H1 (cell line): ENCODE measurements at regions not wholly inside any gene's neighbourhood (a gene's known extent, or its start where the extent isn't known, plus 50 kb on each side); places are given as distances from the start of the nearest gene placed in this dataset.

Experiments
- CTCF ChIA-PET: fragments of 300-600 bp; sonication (Branson Sonifier 250); formaldehyde crosslinking; loops from one replicate; lab custom pipeline; 2021; ENCODE audit not compliant: partially characterized antibody; lab: Charles Lee
- POLR2A ChIA-PET: fragments of 300-600 bp; sonication (Branson Sonifier 250); formaldehyde crosslinking; loops from one replicate; lab custom pipeline; 2021; ENCODE audit warnings: inconsistent platforms; ENCODE audit not compliant: partially characterized antibody; lab: Charles Lee
- DNase-seq, 2 experiments: peaks; one replicate each; pipeline versions ENCODE4 v3.0.0 to v3.0.0-alpha.2; 2010 to 2022; ENCODE audit warnings: low spot score in 2 of 2, low read depth in 1 of 2, mixed read lengths in 1 of 2
- FAIRE-seq: peaks from 2 replicates; lab custom pipeline; 2011; peaks lifted over from hg19 to GRCh38; lab: Jason Lieb, UNC
- H2AFZ ChIP-seq: 2 replicates; pipeline ENCODE4 v1.8.1; 2012; ENCODE audit warnings: low read length, inconsistent platforms
- H2AK5ac ChIP-seq: 2 replicates; pipeline ENCODE4 v1.6.1; 2013; ENCODE audit warnings: low read depth, low read length
- H2BK120ac ChIP-seq: replicated peaks from 2 replicates; pipeline ENCODE3; 2013; ENCODE audit warnings: low read depth, low read length, inconsistent platforms
- H2BK12ac ChIP-seq: 2 replicates; pipeline ENCODE4 v1.6.1; 2013; ENCODE audit warnings: low read depth, low read length
- H2BK15ac ChIP-seq: 2 replicates; pipeline ENCODE4 v1.6.1; 2013; ENCODE audit warnings: low read length
- H2BK20ac ChIP-seq: 2 replicates; pipeline ENCODE4 v1.6.1; 2013; ENCODE audit warnings: low read length
- H2BK5ac ChIP-seq: 2 replicates; pipeline ENCODE4 v1.6.1; 2013; ENCODE audit warnings: low read depth, low read length
- H3K14ac ChIP-seq: 2 replicates; pipeline ENCODE4 v1.6.1; 2013; ENCODE audit warnings: inconsistent platforms; ENCODE audit not compliant: insufficient read length
- H3K18ac ChIP-seq: 2 replicates; pipeline ENCODE4 v1.6.1; 2013; ENCODE audit warnings: low read length; ENCODE audit errors: extremely low read depth
- H3K23ac ChIP-seq: 2 replicates; pipeline ENCODE4 v1.6.1; 2013; ENCODE audit warnings: inconsistent platforms; ENCODE audit not compliant: insufficient read length
- H3K23me2 ChIP-seq: 2 replicates; pipeline ENCODE4 v1.6.1; 2013; ENCODE audit warnings: low read depth, low read length
- H3K27ac ChIP-seq: 2 replicates; pipeline ENCODE4 v1.6.1; 2011; ENCODE audit warnings: low read depth, low read length, inconsistent platforms
- H3K27me3 ChIP-seq, 4 experiments: replicated peaks in 1 of 4; 1 replicate in 1 of 4; 2 replicates in 3 of 4; pipeline versions ENCODE4 v1.6.1 to v1.8.1; 2011 to 2013; ENCODE audit warnings: low read length in 3 of 4, mild to moderate bottlenecking in 3 of 4, inconsistent platforms in 2 of 4, mixed read lengths in 2 of 4, moderate library complexity in 1 of 4; ENCODE audit not compliant: control insufficient read depth in 3 of 4, insufficient read depth in 3 of 4; ENCODE audit errors: extremely low read depth in 1 of 4
- H3K36me3 ChIP-seq, 4 experiments: 2 replicates each; pipeline versions ENCODE4 v1.6.1 to v1.8.1; 2011 to 2013; ENCODE audit warnings: mild to moderate bottlenecking in 4 of 4, low read length in 3 of 4, moderate library complexity in 2 of 4, control low read depth in 1 of 4, inconsistent platforms in 1 of 4; ENCODE audit not compliant: insufficient read depth in 4 of 4, control insufficient read depth in 2 of 4
- H3K4ac ChIP-seq: replicated peaks from 2 replicates; pipeline ENCODE3; 2013; ENCODE audit warnings: low read length, low read depth, mixed read lengths, inconsistent platforms; ENCODE audit not compliant: insufficient read length
- H3K4me1 ChIP-seq, 4 experiments: replicated peaks in 1 of 4; 1 replicate in 1 of 4; 2 replicates in 3 of 4; pipeline versions ENCODE4 v1.6.1 to v1.8.1; 2011 to 2013; ENCODE audit warnings: low read length in 3 of 4, inconsistent platforms in 2 of 4, mixed read lengths in 1 of 4; ENCODE audit not compliant: insufficient read depth in 4 of 4, control insufficient read depth in 3 of 4
- H3K4me2 ChIP-seq, 2 experiments: 2 replicates each; pipeline versions ENCODE4 v1.6.1 to v1.8.1; 2011 to 2013; ENCODE audit warnings: low read depth in 2 of 2, low read length in 2 of 2, control low read depth in 1 of 2, inconsistent platforms in 1 of 2, mild to moderate bottlenecking in 1 of 2; ENCODE audit not compliant: insufficient read depth in 1 of 2
- H3K4me3 ChIP-seq, 4 experiments: fragments of 200-600, 300-600 bp in 1 of 4; sonication (generic), shearing (Covaris generic), sonication (Bioruptor Twin) in 1 of 4; 2 replicates each; pipeline versions ENCODE4 v1.5.1 to v1.8.1; 2011 to 2016; ENCODE audit warnings: low read length in 4 of 4, low read depth in 3 of 4, control low read depth in 2 of 4, inconsistent platforms in 2 of 4, mild to moderate bottlenecking in 2 of 4, mixed read lengths in 1 of 4, moderate library complexity in 1 of 4; ENCODE audit not compliant: insufficient read depth in 2 of 4; ENCODE audit errors: extremely low read depth in 1 of 4
- H3K56ac ChIP-seq: replicated peaks from 2 replicates; pipeline ENCODE3; 2013; ENCODE audit warnings: low read depth, mild to moderate bottlenecking, mixed read lengths, low read length, inconsistent platforms; ENCODE audit not compliant: insufficient read length
- H3K79me1 ChIP-seq: 2 replicates; pipeline ENCODE4 v1.6.1; 2013; ENCODE audit warnings: low read depth, low read length, control low read depth
- H3K79me2 ChIP-seq, 2 experiments: 2 replicates each; pipeline versions ENCODE4 v1.6.1 to v1.8.1; 2012 to 2013; ENCODE audit warnings: low read length in 2 of 2, mild to moderate bottlenecking in 2 of 2, inconsistent platforms in 1 of 2; ENCODE audit not compliant: insufficient read depth in 2 of 2, control insufficient read depth in 1 of 2
- H3K9ac ChIP-seq, 4 experiments: replicated peaks in 1 of 4; 1 replicate in 1 of 4; 2 replicates in 3 of 4; pipeline versions ENCODE4 v1.6.1 to v1.8.1; 2011 to 2013; ENCODE audit warnings: low read depth in 3 of 4, low read length in 3 of 4, control low read depth in 2 of 4, mild to moderate bottlenecking in 2 of 4, moderate library complexity in 2 of 4, inconsistent platforms in 1 of 4; ENCODE audit errors: extremely low read depth in 1 of 4
- H3K9me3 ChIP-seq, 2 experiments: 2 replicates each; pipeline versions ENCODE4 v1.6.1 to v1.8.1; 2012 to 2013; ENCODE audit warnings: mild to moderate bottlenecking in 2 of 2, moderate library complexity in 2 of 2, control low read depth in 1 of 2, inconsistent platforms in 1 of 2, low read depth in 1 of 2, low read length in 1 of 2, mixed read lengths in 1 of 2; ENCODE audit not compliant: insufficient read depth in 2 of 2
- H4K20me1 ChIP-seq, 2 experiments: replicated peaks in 1 of 2; 2 replicates each; pipeline versions ENCODE3 to v1.8.1; 2011 to 2013; ENCODE audit warnings: inconsistent platforms in 2 of 2, low read length in 2 of 2, mild to moderate bottlenecking in 1 of 2; ENCODE audit not compliant: insufficient read depth in 2 of 2, control insufficient read depth in 1 of 2
- H4K5ac ChIP-seq: 2 replicates; pipeline ENCODE4 v1.6.1; 2013; ENCODE audit warnings: low read length, low read depth, mixed read lengths, inconsistent platforms; ENCODE audit not compliant: insufficient read length
- H4K8ac ChIP-seq: 2 replicates; pipeline ENCODE4 v1.8.0; 2013; ENCODE audit warnings: mild to moderate bottlenecking, moderate library complexity, low read length, inconsistent platforms; ENCODE audit not compliant: insufficient read depth; ENCODE audit errors: extremely low read depth
- H4K91ac ChIP-seq: replicated peaks from 2 replicates; pipeline ENCODE3; 2013; ENCODE audit warnings: low read length, mixed read lengths, inconsistent platforms; ENCODE audit not compliant: insufficient read length
- BCL11A ChIP-seq, 2 experiments: IDR thresholded peaks; one replicate each; pipeline ENCODE4 v1.6.1; 2011; ENCODE audit warnings: low read depth in 2 of 2, low read length in 2 of 2, mild to moderate bottlenecking in 2 of 2
- KDM4A ChIP-seq: IDR thresholded peaks from one replicate; pipeline ENCODE4 v1.7.1; 2012; ENCODE audit warnings: low read depth, mild to moderate bottlenecking, moderate library complexity, low read length, inconsistent platforms; ENCODE audit not compliant: severe bottlenecking
- MAX ChIP-seq: IDR thresholded peaks from 2 replicates; pipeline ENCODE4 v1.6.1; 2012; ENCODE audit warnings: inconsistent platforms
- PHF8 ChIP-seq: fragments of 200-600 bp; sonication (generic); conservative IDR thresholded peaks from 2 replicates; pipeline ENCODE4 v1.7.1; 2012; ENCODE audit warnings: low read depth, mild to moderate bottlenecking, inconsistent platforms, low read length, moderate library complexity
- WGBS, 2 experiments: shearing (Covaris generic) in 1 of 2; methylation state at CpG; one replicate each; pipeline versions ENCODE4 v1.1.6 to v1.1.7; 2013 to 2015; ENCODE audit warnings: low lambda C conversion rate in 2 of 2, mixed read lengths in 2 of 2, inconsistent platforms in 1 of 2, low coverage in 1 of 2, missing lambda C conversion rate in 1 of 2; ENCODE audit not compliant: insufficient replicate concordance in 2 of 2, insufficient coverage in 1 of 2, insufficient read length in 1 of 2; ENCODE audit errors: extremely low coverage in 1 of 2, missing lambda C conversion rate in 1 of 2; 5-methylcytosine and 5-hydroxymethylcytosine counted together

GRCh38 chr20:43295263-43295662 is 105.6 kb upstream of the PTPRT start:
- Histone ChIP-seq H3K4me1 (peaks cover 0 to 5% (median 3%) of the 10 kb centered on the region in 4 experiments; a peak in 5 of 7 replicates), H3K4me2 (no peak overlapping the region), H3K79me2 (no peaks in the 10 kb centered on the region), H2BK5ac (0 out of 2 replicates have a peak overlapping the region, but pooled peaks have one; percentile 28), H3K4ac (no peak overlapping the region), H4K91ac (no peak overlapping the region), H2BK20ac (0 out of 2 replicates have a peak overlapping the region, but pooled peaks have one; percentile 23), H3K9me3 (peaks cover 7 to 8% of the 10 kb centered on the region in 2 experiments; a peak in 2 of 4 replicates), H2BK15ac (0 out of 2 replicates have a peak overlapping the region, but pooled peaks have one; percentile 37), H3K27ac (no peak overlapping the region; the same call in 1 of the 2 replicates), H2BK120ac (no peak overlapping the region), H3K56ac (no peak overlapping the region), H3K23me2 (no peaks in the 10 kb centered on the region), H4K8ac (no peak overlapping the region), H2AK5ac (no peak overlapping the region), H3K4me3 (no peak overlapping the region), H3K18ac (no peak overlapping the region), H3K23ac (no peak overlapping the region), H2AFZ (no peak overlapping the region), H4K20me1 (no peaks in the 10 kb centered on the region), H3K27me3 (no peaks in the 10 kb centered on the region; a peak in 1 of 7 replicates), H3K9ac (no peak overlapping the region), H3K79me1 (no peaks in the 10 kb centered on the region), H2BK12ac (no peak overlapping the region), H3K36me3 (no peaks in the 10 kb centered on the region), H3K14ac (no peak overlapping the region), H4K5ac (no peak overlapping the region)
- TF ChIP-seq BCL11A (IDR thresholded peaks at IDR 0.05; ENCODE audit: low read depth in 2 of 2, low read length in 2 of 2) (no peak), KDM4A (no peak), MAX (peak; percentile 40), PHF8 (no peak)
- 94% methylated on average over 9 of the region's 9 CpGs; no CpG with 5 or more reads in 1 of the 2 experiments for WGBS, 2 experiments
- DNase-seq (no peak), FAIRE-seq (no peak)
- POLR2A ChIA-PET = no interaction called here
- CTCF ChIA-PET = no interaction called here
